Uterus (tissue), 2 donors: ENCODE measurements at regions not wholly inside any gene's neighbourhood (a gene's known extent, or its start where the extent isn't known, plus 50 kb on each side); places are given as distances from the start of the nearest gene placed in this dataset.

Source experiments
- POLR2A ChIP-seq, 2 donors: fragments of 450-650 bp; IDR thresholded peaks; one replicate each; pipeline ENCODE4 v1.6.1; 2016; ENCODE audit warnings: antibody characterized with exemption in 2 of 2, mild to moderate bottlenecking in 1 of 2, moderate library complexity in 1 of 2
- TF ChIP-seq, protein P1 (sequence below), 4 experiments: fragments of 200-600 bp in 2 of 4; fragments of 450-650 bp in 2 of 4; sonication (generic) in 2 of 4; IDR thresholded peaks; one replicate each; pipeline ENCODE4 v1.5.1; 2016 to 2019; ENCODE audit warnings: antibody characterized with exemption in 4 of 4, mild to moderate bottlenecking in 2 of 4, moderate library complexity in 1 of 4

- TF ChIP-seq, protein P1, sequence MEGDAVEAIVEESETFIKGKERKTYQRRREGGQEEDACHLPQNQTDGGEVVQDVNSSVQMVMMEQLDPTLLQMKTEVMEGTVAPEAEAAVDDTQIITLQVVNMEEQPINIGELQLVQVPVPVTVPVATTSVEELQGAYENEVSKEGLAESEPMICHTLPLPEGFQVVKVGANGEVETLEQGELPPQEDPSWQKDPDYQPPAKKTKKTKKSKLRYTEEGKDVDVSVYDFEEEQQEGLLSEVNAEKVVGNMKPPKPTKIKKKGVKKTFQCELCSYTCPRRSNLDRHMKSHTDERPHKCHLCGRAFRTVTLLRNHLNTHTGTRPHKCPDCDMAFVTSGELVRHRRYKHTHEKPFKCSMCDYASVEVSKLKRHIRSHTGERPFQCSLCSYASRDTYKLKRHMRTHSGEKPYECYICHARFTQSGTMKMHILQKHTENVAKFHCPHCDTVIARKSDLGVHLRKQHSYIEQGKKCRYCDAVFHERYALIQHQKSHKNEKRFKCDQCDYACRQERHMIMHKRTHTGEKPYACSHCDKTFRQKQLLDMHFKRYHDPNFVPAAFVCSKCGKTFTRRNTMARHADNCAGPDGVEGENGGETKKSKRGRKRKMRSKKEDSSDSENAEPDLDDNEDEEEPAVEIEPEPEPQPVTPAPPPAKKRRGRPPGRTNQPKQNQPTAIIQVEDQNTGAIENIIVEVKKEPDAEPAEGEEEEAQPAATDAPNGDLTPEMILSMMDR (IDR thresholded peaks at IDR 0.05) = no peak
- TF ChIP-seq POLR2A (IDR thresholded peaks at IDR 0.05) = no peak
These were observed 121.2 kb upstream of the LIFR start for GRCh38 chr5:38677636-38678035.
